ENCODE measurements at regions not wholly inside any gene's neighbourhood (a gene's known extent, or its start where the extent isn't known, plus 50 kb on each side); places are given as distances from the start of the nearest gene placed in this dataset.

- DNase-seq (ENCODE audit: low read depth): no peak
- no peak for TF ChIP-seq CTCF (IDR thresholded peaks at IDR 0.05; ENCODE audit: insufficient read depth, low read depth, low read length, missing control alignments)
- H3K4me3 ChIP-seq (ENCODE audit: low read length): no peak overlapping the region
Observed at GRCh38 chr1:5725855-5726585, 266.2 kb downstream of the NPHP4 start.

- no peak for DNase-seq (ENCODE audit: low read depth)
- no peak overlapping the region for H3K4me3 ChIP-seq (ENCODE audit: low read length)
- no peak for TF ChIP-seq CTCF (IDR thresholded peaks at IDR 0.05; ENCODE audit: insufficient read depth, low read depth, low read length, missing control alignments)
Observed at GRCh38 chr1:5725406-5725805, 266.8 kb downstream of the NPHP4 start.

GRCh38 chr1:5724847-5725246, 267.4 kb downstream of the NPHP4 start:
- no peak for DNase-seq (ENCODE audit: low read depth)
- no peak overlapping the region for H3K4me3 ChIP-seq (ENCODE audit: low read length)
- no peak for TF ChIP-seq CTCF (IDR thresholded peaks at IDR 0.05; ENCODE audit: insufficient read depth, low read depth, low read length, missing control alignments)

- TF ChIP-seq CTCF (IDR thresholded peaks at IDR 0.05; ENCODE audit: insufficient read depth, low read depth, low read length, missing control alignments): no peak
- no peak overlapping the region for H3K4me3 ChIP-seq (ENCODE audit: low read length)
- DNase-seq (ENCODE audit: low read depth): no peak
Observed at GRCh38 chr1:5722635-5723164, 269.5 kb downstream of the NPHP4 start.

- H3K4me3 ChIP-seq (ENCODE audit: low read length): no peak overlapping the region
- no peak for TF ChIP-seq CTCF (IDR thresholded peaks at IDR 0.05; ENCODE audit: insufficient read depth, low read depth, low read length, missing control alignments)
- DNase-seq (ENCODE audit: low read depth): no peak
Observed at GRCh38 chr1:5721634-5722215, 270.5 kb downstream of the NPHP4 start.

GRCh38 chr1:5720936-5721335, 271.3 kb downstream of the NPHP4 start:
- no peak for TF ChIP-seq CTCF (IDR thresholded peaks at IDR 0.05; ENCODE audit: insufficient read depth, low read depth, low read length, missing control alignments)
- DNase-seq (ENCODE audit: low read depth): peak; percentile 72
- H3K4me3 ChIP-seq (ENCODE audit: low read length): no peak overlapping the region
